HEK293 (cell line): ENCODE measurements at regions not wholly inside any gene's neighbourhood (a gene's known extent, or its start where the extent isn't known, plus 50 kb on each side); places are given as distances from the start of the nearest gene placed in this dataset.

ENCODE experiments used
- OSR2 ChIP-seq: fragments of 450-650 bp; formaldehyde crosslinking; IDR thresholded peaks from 2 replicates; pipeline ENCODE4 v1.5.1; 2016; ENCODE audit warnings: missing biosample characterization, missing genetic modification characterization
- PRDM1 ChIP-seq: fragments of 450-650 bp; formaldehyde crosslinking; IDR thresholded peaks from 2 replicates; pipeline ENCODE4; 2016; ENCODE audit warnings: missing biosample characterization, missing genetic modification characterization
- ZBTB20 ChIP-seq: fragments of 450-650 bp; formaldehyde crosslinking; IDR thresholded peaks from 2 replicates; pipeline ENCODE4 v1.5.1; 2016; ENCODE audit warnings: missing biosample characterization, missing genetic modification characterization
- ZNF121 ChIP-seq: fragments of 450-650 bp; formaldehyde crosslinking; IDR thresholded peaks from 2 replicates; pipeline ENCODE4 v1.5.1; 2016; ENCODE audit warnings: missing biosample characterization, missing genetic modification characterization
- ZNF48 ChIP-seq: fragments of 450-650 bp; formaldehyde crosslinking; IDR thresholded peaks from 2 replicates; pipeline ENCODE4 v1.5.1; 2016; ENCODE audit warnings: missing biosample characterization, missing genetic modification characterization
- ZNF521 ChIP-seq: fragments of 450-650 bp; formaldehyde crosslinking; IDR thresholded peaks from 2 replicates; pipeline ENCODE4 v1.5.1; 2017; ENCODE audit warnings: missing biosample characterization, mild to moderate bottlenecking, missing genetic modification characterization
- ZNF555 ChIP-seq: fragments of 450-650 bp; formaldehyde crosslinking; conservative IDR thresholded peaks from 2 replicates; pipeline ENCODE4 v1.5.1; 2017; ENCODE audit warnings: missing biosample characterization, mild to moderate bottlenecking, missing genetic modification characterization, inconsistent platforms
- TF ChIP-seq, protein P1 (sequence below): fragments of 450-650 bp; formaldehyde crosslinking; IDR thresholded peaks from 2 replicates; pipeline ENCODE4 v1.5.1; 2016; ENCODE audit warnings: missing biosample characterization, missing genetic modification characterization, borderline replicate concordance
- TF ChIP-seq, protein P2 (sequence below): fragments of 450-650 bp; formaldehyde crosslinking; IDR thresholded peaks from 2 replicates; pipeline ENCODE4 v1.5.1; 2016; ENCODE audit warnings: missing biosample characterization, missing genetic modification characterization

DNA sequence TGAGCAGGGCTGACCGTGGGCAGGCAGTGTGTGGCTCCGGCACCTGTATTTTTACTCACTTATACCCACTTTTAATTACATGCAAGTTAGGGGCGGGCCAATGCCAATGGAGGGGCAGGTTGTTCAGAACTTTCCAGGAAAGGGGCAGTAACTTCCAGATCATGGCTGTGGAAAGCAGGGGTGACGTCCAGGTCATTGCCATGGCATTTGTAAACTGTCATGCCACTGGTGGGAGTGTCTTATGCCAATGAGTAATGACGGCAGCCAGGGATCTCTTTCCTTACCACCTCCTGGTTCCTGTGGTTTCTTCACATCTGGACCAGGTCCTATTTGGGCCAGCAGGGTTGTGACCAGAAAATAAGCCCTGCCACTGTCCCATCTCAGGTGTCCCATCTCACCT is 258.7 kb downstream of the THBS2 start:
- TF ChIP-seq ZBTB20 (tag by site-specific recombination) (no peak), ZNF521 (tag by site-specific recombination) (no peak), ZNF555 (tag by site-specific recombination) (no peak), OSR2 (tag by site-specific recombination) (no peak), ZNF48 (tag by site-specific recombination) (no peak), ZNF121 (tag by site-specific recombination) (no peak), PRDM1 (no peak)
- TF ChIP-seq, protein P1, sequence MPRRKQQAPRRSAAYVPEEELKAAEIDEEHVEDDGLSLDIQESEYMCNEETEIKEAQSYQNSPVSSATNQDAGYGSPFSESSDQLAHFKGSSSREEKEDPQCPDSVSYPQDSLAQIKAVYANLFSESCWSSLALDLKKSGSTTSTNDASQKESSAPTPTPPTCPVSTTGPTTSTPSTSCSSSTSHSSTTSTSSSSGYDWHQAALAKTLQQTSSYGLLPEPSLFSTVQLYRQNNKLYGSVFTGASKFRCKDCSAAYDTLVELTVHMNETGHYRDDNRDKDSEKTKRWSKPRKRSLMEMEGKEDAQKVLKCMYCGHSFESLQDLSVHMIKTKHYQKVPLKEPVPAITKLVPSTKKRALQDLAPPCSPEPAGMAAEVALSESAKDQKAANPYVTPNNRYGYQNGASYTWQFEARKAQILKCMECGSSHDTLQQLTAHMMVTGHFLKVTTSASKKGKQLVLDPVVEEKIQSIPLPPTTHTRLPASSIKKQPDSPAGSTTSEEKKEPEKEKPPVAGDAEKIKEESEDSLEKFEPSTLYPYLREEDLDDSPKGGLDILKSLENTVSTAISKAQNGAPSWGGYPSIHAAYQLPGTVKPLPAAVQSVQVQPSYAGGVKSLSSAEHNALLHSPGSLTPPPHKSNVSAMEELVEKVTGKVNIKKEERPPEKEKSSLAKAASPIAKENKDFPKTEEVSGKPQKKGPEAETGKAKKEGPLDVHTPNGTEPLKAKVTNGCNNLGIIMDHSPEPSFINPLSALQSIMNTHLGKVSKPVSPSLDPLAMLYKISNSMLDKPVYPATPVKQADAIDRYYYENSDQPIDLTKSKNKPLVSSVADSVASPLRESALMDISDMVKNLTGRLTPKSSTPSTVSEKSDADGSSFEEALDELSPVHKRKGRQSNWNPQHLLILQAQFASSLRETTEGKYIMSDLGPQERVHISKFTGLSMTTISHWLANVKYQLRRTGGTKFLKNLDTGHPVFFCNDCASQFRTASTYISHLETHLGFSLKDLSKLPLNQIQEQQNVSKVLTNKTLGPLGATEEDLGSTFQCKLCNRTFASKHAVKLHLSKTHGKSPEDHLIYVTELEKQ, result no peak
- TF ChIP-seq, protein P2, sequence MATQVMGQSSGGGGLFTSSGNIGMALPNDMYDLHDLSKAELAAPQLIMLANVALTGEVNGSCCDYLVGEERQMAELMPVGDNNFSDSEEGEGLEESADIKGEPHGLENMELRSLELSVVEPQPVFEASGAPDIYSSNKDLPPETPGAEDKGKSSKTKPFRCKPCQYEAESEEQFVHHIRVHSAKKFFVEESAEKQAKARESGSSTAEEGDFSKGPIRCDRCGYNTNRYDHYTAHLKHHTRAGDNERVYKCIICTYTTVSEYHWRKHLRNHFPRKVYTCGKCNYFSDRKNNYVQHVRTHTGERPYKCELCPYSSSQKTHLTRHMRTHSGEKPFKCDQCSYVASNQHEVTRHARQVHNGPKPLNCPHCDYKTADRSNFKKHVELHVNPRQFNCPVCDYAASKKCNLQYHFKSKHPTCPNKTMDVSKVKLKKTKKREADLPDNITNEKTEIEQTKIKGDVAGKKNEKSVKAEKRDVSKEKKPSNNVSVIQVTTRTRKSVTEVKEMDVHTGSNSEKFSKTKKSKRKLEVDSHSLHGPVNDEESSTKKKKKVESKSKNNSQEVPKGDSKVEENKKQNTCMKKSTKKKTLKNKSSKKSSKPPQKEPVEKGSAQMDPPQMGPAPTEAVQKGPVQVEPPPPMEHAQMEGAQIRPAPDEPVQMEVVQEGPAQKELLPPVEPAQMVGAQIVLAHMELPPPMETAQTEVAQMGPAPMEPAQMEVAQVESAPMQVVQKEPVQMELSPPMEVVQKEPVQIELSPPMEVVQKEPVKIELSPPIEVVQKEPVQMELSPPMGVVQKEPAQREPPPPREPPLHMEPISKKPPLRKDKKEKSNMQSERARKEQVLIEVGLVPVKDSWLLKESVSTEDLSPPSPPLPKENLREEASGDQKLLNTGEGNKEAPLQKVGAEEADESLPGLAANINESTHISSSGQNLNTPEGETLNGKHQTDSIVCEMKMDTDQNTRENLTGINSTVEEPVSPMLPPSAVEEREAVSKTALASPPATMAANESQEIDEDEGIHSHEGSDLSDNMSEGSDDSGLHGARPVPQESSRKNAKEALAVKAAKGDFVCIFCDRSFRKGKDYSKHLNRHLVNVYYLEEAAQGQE (tag by site-specific recombination), result no peak
